ENCODE measurements at regions not wholly inside any gene's neighbourhood (a gene's known extent, or its start where the extent isn't known, plus 50 kb on each side); places are given as distances from the start of the nearest gene placed in this dataset.

- ChIA-PET POLR2A (no interaction called here), CTCF (no interaction called here)
- Histone ChIP-seq H3K9ac (replicated peaks; ENCODE audit: extremely low read depth, insufficient read depth, low read length) (no peak overlapping the region), H3K79me2 (ENCODE audit: control insufficient read depth, insufficient read depth, low read length) (no peaks in the 10 kb centered on the region), H4K20me1 (replicated peaks; ENCODE audit: control insufficient read depth, extremely low read depth, insufficient read depth, low read length) (no peaks in the 10 kb centered on the region), H3K9me1 (replicated peaks; ENCODE audit: control insufficient read depth, extremely low read depth, insufficient read depth, low read length) (no peaks in the 10 kb centered on the region), H3K4me1 (ENCODE audit: control insufficient read depth, extremely low read depth, insufficient read depth, low read length) (no peaks in the 10 kb centered on the region), H2AFZ (ENCODE audit: low read depth, low read length) (no peak overlapping the region), H3K9me3 (replicated peaks; ENCODE audit: control insufficient read depth, insufficient read depth, low read length) (no peaks in the 10 kb centered on the region), H3K27me3 (ENCODE audit: control insufficient read depth in 2 of 2, insufficient read depth in 2 of 2, low read length in 2 of 2) (no peaks in the 10 kb centered on the region), H3K36me3 (ENCODE audit: control insufficient read depth in 2 of 2, extremely low read depth in 1 of 2, insufficient read depth in 2 of 2, low read length in 2 of 2) (no peaks in the 10 kb centered on the region), H3K4me3 (replicated peaks in 1 of 3; ENCODE audit: insufficient read depth in 1 of 3, low read depth in 1 of 3, low read length in 3 of 3) (no peak overlapping the region), H3K4me2 (ENCODE audit: insufficient read depth, low read length) (no peak overlapping the region), H3K27ac (ENCODE audit: insufficient read depth, low read depth, low read length) (no peak overlapping the region)
- FAIRE-seq = no peak
- dilution Hi-C loops (cut with MboI; ENCODE audit: extremely low pct_ligation_motif_present, low sequenced_read_pairs) = no loop called here
- TF ChIP-seq MAX (IDR thresholded peaks at IDR 0.05; ENCODE audit: insufficient read depth, insufficient read length) (no peak), POLR2A (IDR thresholded peaks at IDR 0.05; ENCODE audit: low read depth, low read length) (no peak), POLR2AphosphoS5 (IDR thresholded peaks at IDR 0.05; ENCODE audit: insufficient read depth, low read depth, low read length) (no peak), EZH2 (IDR thresholded peaks at IDR 0.05; ENCODE audit: borderline replicate concordance, low read depth, low read length, severe bottlenecking) (no peak), MYC (IDR thresholded peaks at IDR 0.05; ENCODE audit: low read depth, low read length) (no peak), CTCF (IDR thresholded peaks at IDR 0.05; ENCODE audit: extremely low read depth in 1 of 2, insufficient read depth in 1 of 2, low read depth in 1 of 2, low read length in 2 of 2) (no peak), JUN (IDR thresholded peaks at IDR 0.05; ENCODE audit: borderline replicate concordance, insufficient read depth, insufficient read length, low read depth) (no peak), FOS (IDR thresholded peaks at IDR 0.05; ENCODE audit: borderline replicate concordance, insufficient read depth, low read length) (no peak)
- no peak for DNase-seq (ENCODE audit: low read depth, low spot score)
- no TSS peak for BruUV-seq (replicated peaks)
- intact Hi-C loops (cut with micrococcal nuclease) = no loop called here
Measured at GRCh38 chr11:97163631-97164191, 773.9 kb downstream of the JRKL start.

All from endothelial cell of umbilical vein (primary cell).